GM23338 (cell line): ENCODE measurements at regions not wholly inside any gene's neighbourhood (a gene's known extent, or its start where the extent isn't known, plus 50 kb on each side); places are given as distances from the start of the nearest gene placed in this dataset.

Source experiments
- ATAC-seq: fragments of 200-7000 bp; cut with Tn5 transposase; 3 replicates; pipeline ENCODE4 v1.9.1; 2020
- DNase-seq: peaks from one replicate; pipeline ENCODE4 v3.0.0-alpha.2; 2015; ENCODE audit warnings: low spot score
- H2AFZ ChIP-seq: fragments of 200-600 bp; sonication (generic); 2 replicates; pipeline ENCODE4 v1.8.0; 2016; ENCODE audit warnings: antibody characterized with exemption, mild to moderate bottlenecking, moderate library complexity
- H3F3A ChIP-seq: fragments of 200-600 bp; sonication (generic); replicated peaks from 2 replicates; pipeline ENCODE4 v1.8.0; 2017; ENCODE audit warnings: antibody characterized with exemption, mixed run types, low read depth
- H3K27ac ChIP-seq: fragments of 200-600 bp; sonication (generic); 2 replicates; pipeline ENCODE4 v1.6.1; 2016; ENCODE audit warnings: low read depth
- H3K27me3 ChIP-seq: fragments of 200-600 bp; sonication (generic); 2 replicates; pipeline ENCODE4 v1.8.0; 2016; ENCODE audit warnings: mild to moderate bottlenecking, mixed run types, moderate library complexity; ENCODE audit not compliant: insufficient read depth
- H3K36me3 ChIP-seq: fragments of 200-600 bp; sonication (generic); 2 replicates; pipeline ENCODE4 v1.8.0; 2016; ENCODE audit warnings: mild to moderate bottlenecking; ENCODE audit not compliant: insufficient read depth
- H3K4me1 ChIP-seq: fragments of 200-600 bp; sonication (generic); 2 replicates; pipeline ENCODE4 v1.8.0; 2016; ENCODE audit warnings: mild to moderate bottlenecking, moderate library complexity; ENCODE audit not compliant: insufficient read depth
- H3K4me2 ChIP-seq: fragments of 200-600 bp; sonication (generic); 2 replicates; pipeline ENCODE4 v1.7.1; 2017; ENCODE audit warnings: mixed run types
- H3K4me3 ChIP-seq: fragments of 200-600 bp; sonication (generic); 2 replicates; pipeline ENCODE4 v1.6.1; 2016; ENCODE audit warnings: mixed run types
- H3K79me2 ChIP-seq: fragments of 200-600 bp; sonication (generic); replicated peaks from 2 replicates; pipeline ENCODE4 v1.8.0; 2017; ENCODE audit warnings: mild to moderate bottlenecking; ENCODE audit not compliant: insufficient read depth
- H3K9me2 ChIP-seq: fragments of 200-600 bp; sonication (generic); 2 replicates; pipeline ENCODE4 v1.8.0; 2017; ENCODE audit not compliant: insufficient read depth
- H4K20me1 ChIP-seq: fragments of 200-600 bp; sonication (generic); replicated peaks from 2 replicates; pipeline ENCODE4 v1.8.0; 2017; ENCODE audit warnings: mild to moderate bottlenecking; ENCODE audit not compliant: insufficient read depth
- H3K27ac Mint-ChIP-seq: 2 replicates; pipeline ENCODE4 v1.8.0; 2020; ENCODE audit warnings: inconsistent platforms, mild to moderate bottlenecking, moderate library complexity, mixed read lengths
- H3K27me3 Mint-ChIP-seq: 3 replicates; pipeline ENCODE4 v1.8.0; 2022; ENCODE audit warnings: low read depth, mild to moderate bottlenecking, moderate library complexity, mixed read lengths, inconsistent platforms; ENCODE audit not compliant: insufficient read depth, poor library complexity
- H3K36me3 Mint-ChIP-seq: 3 replicates; pipeline ENCODE4 v1.8.0; 2021; ENCODE audit warnings: low read depth, mild to moderate bottlenecking, inconsistent platforms, moderate library complexity, mixed read lengths
- H3K4me1 Mint-ChIP-seq: 3 replicates; pipeline ENCODE4 v1.8.0; 2020; ENCODE audit warnings: mild to moderate bottlenecking, inconsistent platforms, mixed read lengths
- H3K4me3 Mint-ChIP-seq: 3 replicates; pipeline ENCODE4 v1.8.0; 2021; ENCODE audit warnings: moderate library complexity, mild to moderate bottlenecking, inconsistent platforms, mixed read lengths
- H3K9me3 Mint-ChIP-seq: 3 replicates; pipeline ENCODE4 v1.8.0; 2020; ENCODE audit warnings: moderate library complexity, mild to moderate bottlenecking, inconsistent platforms, mixed read lengths
- CREB1 ChIP-seq: fragments of 250-450 bp; sonication (Bioruptor Pico); IDR thresholded peaks from 2 replicates; pipeline ENCODE4 v1.5.0; 2020; ENCODE audit warnings: low read depth, mild to moderate bottlenecking, moderate library complexity
- CTCF ChIP-seq, 2 experiments: fragments of 200-600 bp in 1 of 2; sonication (generic) in 1 of 2; conservative IDR thresholded peaks; 2 replicates each; pipeline versions ENCODE4 v1.5.1 to v1.6.1; 2016 to 2017; ENCODE audit warnings: antibody characterized with exemption in 2 of 2, low read depth in 2 of 2, mild to moderate bottlenecking in 2 of 2, moderate library complexity in 1 of 2
- ETS1 ChIP-seq: IDR thresholded peaks from 2 replicates; pipeline ENCODE4 v1.6.1; 2016; ENCODE audit warnings: antibody characterized with exemption
- EZH2 ChIP-seq: fragments of 200-600 bp; sonication (generic); IDR thresholded peaks from one replicate; pipeline ENCODE4 v1.8.0; 2017; ENCODE audit warnings: antibody characterized with exemption, mild to moderate bottlenecking, low read depth; ENCODE audit not compliant: unreplicated experiment
- EZH2phosphoT487 ChIP-seq: fragments of 200-600 bp; sonication (generic); IDR thresholded peaks from one replicate; pipeline ENCODE4 v1.8.1; 2018; ENCODE audit warnings: antibody characterized with exemption; ENCODE audit not compliant: unreplicated experiment
- JUNB ChIP-seq: IDR thresholded peaks from one replicate; pipeline ENCODE4 v1.6.1; 2016; ENCODE audit warnings: antibody characterized with exemption; ENCODE audit not compliant: unreplicated experiment
- NANOG ChIP-seq: IDR thresholded peaks from 2 replicates; pipeline ENCODE4 v1.6.1; 2016; ENCODE audit warnings: antibody characterized with exemption, borderline replicate concordance
- POLR2AphosphoS5 ChIP-seq: IDR thresholded peaks from 2 replicates; pipeline ENCODE4 v1.6.1; 2016; ENCODE audit warnings: antibody characterized with exemption, low read depth
- REST ChIP-seq: IDR thresholded peaks from one replicate; pipeline ENCODE4 v1.6.1; 2018; ENCODE audit warnings: antibody characterized with exemption; ENCODE audit not compliant: unreplicated experiment
- STAT1 ChIP-seq: IDR thresholded peaks from one replicate; pipeline ENCODE4 v1.6.1; 2016; ENCODE audit warnings: antibody characterized with exemption; ENCODE audit not compliant: unreplicated experiment
- ZNF114 ChIP-seq: fragments of 250-450 bp; sonication (Bioruptor Pico); IDR thresholded peaks from 2 replicates; pipeline ENCODE4 v1.5.0; 2020; ENCODE audit warnings: mild to moderate bottlenecking, moderate library complexity
- ZNF331 ChIP-seq: fragments of 250-450 bp; sonication (Bioruptor Pico); IDR thresholded peaks from 2 replicates; pipeline ENCODE4 v1.5.0; 2020; ENCODE audit warnings: low read depth, mild to moderate bottlenecking, moderate library complexity
- ZNF462 ChIP-seq: fragments of 250-450 bp; sonication (Bioruptor Pico); IDR thresholded peaks from 2 replicates; pipeline ENCODE4 v1.5.0; 2020; ENCODE audit warnings: mild to moderate bottlenecking, moderate library complexity

- no peak for TF ChIP-seq ETS1
Observed at GRCh38 chr9:28407351-28407750, 834.1 kb upstream of the C9orf72 start (continued).

- H3K27me3 Mint-ChIP-seq: no peaks in the 10 kb centered on the region
- no peaks in the 10 kb centered on the region for H3K36me3 Mint-ChIP-seq
- Histone ChIP-seq H2AFZ (no peak overlapping the region), H3K79me2 (no peaks in the 10 kb centered on the region), H3K36me3 (no peaks in the 10 kb centered on the region), H3K4me1 (no peaks in the 10 kb centered on the region), H4K20me1 (no peaks in the 10 kb centered on the region), H3K4me3 (no peak overlapping the region), H3K27me3 (no peaks in the 10 kb centered on the region), H3K27ac (no peak overlapping the region), H3F3A (no peaks in the 10 kb centered on the region), H3K4me2 (no peak overlapping the region), H3K9me2 (no peaks in the 10 kb centered on the region)
- no peak for TF ChIP-seq EZH2phosphoT487
- no peak for TF ChIP-seq REST
- no peak for TF ChIP-seq NANOG
- TF ChIP-seq POLR2AphosphoS5: no peak
- TF ChIP-seq ZNF114 (CRISPR knock-in tag): no peak
- no peak for TF ChIP-seq ETS1
- TF ChIP-seq CTCF (conservative IDR thresholded peaks at IDR 0.05; ENCODE audit: low read depth in 2 of 2): no peak
- TF ChIP-seq JUNB: no peak
- TF ChIP-seq ZNF462 (CRISPR knock-in tag): no peak
- no peak for TF ChIP-seq STAT1
- TF ChIP-seq CREB1 (CRISPR knock-in tag): no peak
- no peak for TF ChIP-seq ZNF331 (CRISPR knock-in tag)
- TF ChIP-seq EZH2: no peak
- H3K9me3 Mint-ChIP-seq: no peaks in the 10 kb centered on the region
- no peak for DNase-seq
- H3K27ac Mint-ChIP-seq: no peak overlapping the region
- H3K4me1 Mint-ChIP-seq: no peaks in the 10 kb centered on the region
- no peak overlapping the region for H3K4me3 Mint-ChIP-seq
- no peak for ATAC-seq
Observed at GRCh38 chr9:28409919-28410318, 836.6 kb upstream of the C9orf72 start.
